ENCODE measurements at regions not wholly inside any gene's neighbourhood (a gene's known extent, or its start where the extent isn't known, plus 50 kb on each side); places are given as distances from the start of the nearest gene placed in this dataset.
"Not testable (repeated sequence)": the region's sequence is repeated elsewhere in the genome, so short reads cannot be mapped to it uniquely, and the experiment has no call there.

GRCh38 chr11:87764075-87764474 is 411.2 kb downstream of the RAB38 start:
- DNase-seq (ENCODE audit: low read depth): not testable (repeated sequence)

DNA sequence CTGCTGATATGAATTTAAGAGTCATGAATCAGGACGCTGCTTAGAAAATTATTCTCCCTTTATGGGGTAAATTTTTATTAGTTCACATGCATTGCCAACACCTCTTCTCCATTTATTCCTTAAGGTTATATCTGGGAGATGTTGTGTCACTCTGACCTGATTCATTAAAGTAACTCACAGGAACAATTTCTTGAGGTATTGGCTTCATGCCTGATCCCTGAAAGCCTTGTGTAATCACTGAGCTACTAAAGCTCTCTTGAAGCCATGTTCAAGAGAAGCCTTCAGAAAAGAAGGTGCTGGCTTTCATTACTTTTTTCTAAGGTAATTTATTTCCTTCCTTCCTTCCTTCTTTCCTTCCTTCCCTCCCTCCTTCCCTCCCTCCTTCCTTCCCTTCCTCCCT is 420.6 kb downstream of the RAB38 start:
- DNase-seq (ENCODE audit: low read depth): no peak

GRCh38 chr11:87753143-87753542 is 422.1 kb downstream of the RAB38 start:
- DNase-seq (ENCODE audit: low read depth): no peak

DNA sequence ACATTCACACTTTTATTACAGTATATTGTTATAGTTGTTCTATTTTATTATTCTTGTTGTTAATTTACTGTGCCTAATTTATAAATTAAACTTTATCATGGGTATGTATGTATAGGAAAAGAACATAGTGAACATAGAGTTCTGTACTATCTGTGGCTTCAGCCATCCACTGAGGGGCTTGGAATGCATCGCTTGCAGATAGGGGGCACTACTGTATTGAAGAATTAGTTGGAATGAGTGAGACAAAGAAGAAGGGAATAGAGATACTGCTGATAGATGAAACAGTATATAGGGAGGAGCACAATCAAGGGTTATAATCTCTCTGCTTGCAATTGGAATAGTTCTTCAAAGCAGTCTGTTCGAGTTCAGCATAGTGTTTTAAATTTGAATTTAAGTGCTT is 432.2 kb downstream of the RAB38 start:
- DNase-seq (ENCODE audit: low read depth): no peak

DNA sequence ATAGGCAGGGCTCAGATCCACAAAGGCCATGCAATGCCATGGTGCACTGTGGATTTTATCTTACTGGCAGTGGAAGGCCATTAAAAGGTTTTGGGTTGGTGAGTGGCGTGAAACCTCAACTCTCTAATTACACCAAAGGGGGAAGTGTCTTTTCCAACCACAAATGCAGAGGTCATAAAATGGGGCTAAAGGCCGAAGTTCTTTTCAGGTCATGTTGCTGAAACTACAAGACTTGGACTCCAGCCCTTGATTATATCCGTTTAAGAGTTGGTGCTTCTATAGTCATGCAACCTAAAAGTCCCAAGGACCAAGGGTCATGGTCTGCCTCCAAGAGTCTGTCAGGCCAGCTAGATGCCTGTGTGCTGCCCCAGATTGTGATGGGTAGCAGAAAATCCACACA is 434.3 kb downstream of the RAB38 start:
- DNase-seq (ENCODE audit: low read depth): no peak

GRCh38 chr11:87740451-87740850 is 434.8 kb downstream of the RAB38 start:
- DNase-seq (ENCODE audit: low read depth): no peak

DNA sequence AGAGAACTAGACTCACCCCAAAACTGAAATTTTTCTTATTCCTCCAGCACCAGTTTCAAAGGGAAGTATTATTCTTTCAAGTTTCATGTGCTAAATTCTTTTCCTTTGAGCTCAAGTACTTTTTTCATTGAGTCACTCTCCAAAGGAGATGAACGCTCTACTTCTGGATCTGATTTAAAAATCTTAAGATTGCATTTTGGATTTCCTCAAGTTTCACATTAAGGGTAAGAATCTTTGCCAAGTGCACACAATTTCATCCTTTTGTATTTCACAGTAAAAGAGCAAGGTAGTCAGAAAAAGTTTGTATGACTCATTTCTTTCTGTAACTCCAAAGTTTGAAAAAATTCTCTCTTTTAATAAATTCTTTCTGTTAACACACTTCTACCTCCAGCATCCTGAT is 435.5 kb downstream of the RAB38 start:
- DNase-seq (ENCODE audit: low read depth): peak; percentile 4

DNA sequence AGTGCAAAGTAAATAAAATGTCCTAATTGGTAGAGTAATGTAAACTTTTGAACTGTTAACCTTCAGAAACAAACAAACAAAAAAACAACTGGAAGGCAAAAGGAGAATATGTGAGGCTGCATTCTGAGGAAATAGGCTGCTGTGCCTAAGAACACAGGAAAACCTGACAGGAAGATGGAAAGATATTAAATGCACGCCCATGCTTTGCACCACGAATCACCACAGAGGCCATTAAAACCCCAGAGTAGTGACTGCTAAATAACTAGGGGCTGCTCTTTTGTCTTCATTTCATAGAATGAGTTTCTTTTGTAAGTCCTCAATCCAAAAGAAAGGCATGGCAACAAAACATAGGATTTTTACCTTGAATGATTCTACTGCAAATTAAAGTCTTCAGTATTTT is 436.0 kb downstream of the RAB38 start:
- DNase-seq (ENCODE audit: low read depth): no peak

DNA sequence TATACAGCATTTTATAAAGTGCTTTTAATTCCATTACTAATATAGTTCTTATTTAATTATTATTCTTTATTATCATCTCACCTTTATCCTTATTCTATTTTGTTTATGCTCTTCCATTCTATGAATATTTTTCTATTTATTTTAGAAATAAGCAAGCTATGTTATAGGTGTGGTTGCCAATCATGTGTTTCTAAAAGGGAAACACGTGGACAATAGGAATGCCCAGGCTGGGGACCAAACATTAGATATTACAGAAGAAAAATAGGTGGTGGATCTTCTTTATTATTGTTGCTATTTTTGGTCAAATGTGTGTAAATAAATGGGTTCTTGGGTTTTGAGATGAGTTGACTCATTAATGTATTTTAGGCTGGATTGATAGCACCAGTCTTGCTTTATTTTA is 438.3 kb downstream of the RAB38 start:
- no peak for DNase-seq (ENCODE audit: low read depth)

DNA sequence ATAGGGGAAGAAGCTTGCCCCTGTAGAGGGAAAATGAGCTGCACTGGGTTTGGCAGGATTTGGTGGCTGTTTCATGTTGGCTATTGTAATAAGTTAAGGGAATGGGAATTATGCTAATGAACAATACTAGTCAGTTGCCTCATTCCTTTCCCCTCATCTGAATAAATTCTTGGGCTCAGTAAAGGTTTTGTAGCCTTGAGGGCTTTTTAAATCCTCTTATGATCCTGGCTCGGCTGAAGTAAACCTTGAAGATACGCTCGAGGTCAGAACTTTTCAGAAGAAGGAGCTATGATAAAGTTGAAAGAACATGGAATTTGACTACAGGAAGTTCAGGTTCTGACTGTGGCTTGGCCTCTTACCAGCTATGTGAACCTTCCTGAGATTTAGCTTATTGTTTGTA is 448.7 kb downstream of the RAB38 start:
- no peak for DNase-seq (ENCODE audit: low read depth)

DNA sequence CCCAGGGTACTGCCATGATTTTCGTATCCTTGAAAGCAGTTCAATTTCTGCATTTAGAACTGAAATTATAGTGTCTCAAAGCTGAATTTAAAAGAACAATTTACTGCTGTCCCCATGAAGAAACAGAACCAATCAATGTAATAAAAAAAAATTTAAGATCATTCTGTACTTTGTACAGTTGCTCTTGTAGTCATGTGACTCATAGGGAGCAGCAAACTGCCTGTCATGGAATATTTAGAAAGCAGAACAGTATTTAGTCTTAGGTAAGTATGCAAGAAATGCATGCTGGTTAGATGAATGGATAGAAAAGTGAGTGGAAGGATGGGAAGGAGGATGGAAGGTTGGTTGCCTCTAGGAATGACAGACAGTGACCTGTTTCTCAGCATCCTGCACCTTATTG is 450.9 kb downstream of the RAB38 start:
- no peak for DNase-seq (ENCODE audit: low read depth)

DNA sequence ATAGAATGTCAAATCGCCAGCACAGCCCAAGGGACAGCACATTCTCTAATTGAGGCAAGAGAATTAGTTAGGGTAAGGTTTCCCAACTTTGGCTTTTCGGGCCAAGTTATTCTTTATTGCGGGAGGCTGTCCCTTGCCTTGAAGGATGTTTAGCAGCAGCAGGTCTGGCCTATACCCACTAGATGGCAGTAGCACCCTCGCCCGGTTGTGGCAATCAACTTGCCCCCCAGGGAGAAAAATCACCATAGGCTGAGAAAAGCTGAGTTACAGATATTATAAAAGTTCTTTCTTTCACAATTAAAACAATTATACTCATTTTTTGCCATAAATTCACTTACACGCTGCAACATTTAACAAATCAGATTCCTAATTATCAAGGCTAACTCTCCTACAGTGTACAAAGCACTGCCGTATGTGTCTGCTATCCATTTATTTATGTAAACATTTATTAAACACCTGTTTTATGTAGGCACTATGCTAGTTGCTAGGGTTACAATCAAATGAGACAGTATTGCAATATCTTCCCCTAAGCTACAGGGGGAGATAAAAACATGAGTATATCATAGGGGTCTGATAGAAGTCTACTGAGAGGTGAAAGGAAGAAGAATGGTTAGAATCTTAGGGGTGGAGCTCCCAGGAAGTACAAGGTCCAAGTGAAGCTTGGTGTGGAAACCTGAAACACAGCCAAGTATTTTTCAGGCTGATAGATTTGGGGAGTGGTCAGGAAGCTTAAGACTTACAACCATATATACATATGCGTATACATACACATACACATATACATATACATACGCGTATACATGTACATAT is 452.3 kb downstream of the RAB38 start:
- DNase-seq (ENCODE audit: low read depth): peak; percentile 19

DNA sequence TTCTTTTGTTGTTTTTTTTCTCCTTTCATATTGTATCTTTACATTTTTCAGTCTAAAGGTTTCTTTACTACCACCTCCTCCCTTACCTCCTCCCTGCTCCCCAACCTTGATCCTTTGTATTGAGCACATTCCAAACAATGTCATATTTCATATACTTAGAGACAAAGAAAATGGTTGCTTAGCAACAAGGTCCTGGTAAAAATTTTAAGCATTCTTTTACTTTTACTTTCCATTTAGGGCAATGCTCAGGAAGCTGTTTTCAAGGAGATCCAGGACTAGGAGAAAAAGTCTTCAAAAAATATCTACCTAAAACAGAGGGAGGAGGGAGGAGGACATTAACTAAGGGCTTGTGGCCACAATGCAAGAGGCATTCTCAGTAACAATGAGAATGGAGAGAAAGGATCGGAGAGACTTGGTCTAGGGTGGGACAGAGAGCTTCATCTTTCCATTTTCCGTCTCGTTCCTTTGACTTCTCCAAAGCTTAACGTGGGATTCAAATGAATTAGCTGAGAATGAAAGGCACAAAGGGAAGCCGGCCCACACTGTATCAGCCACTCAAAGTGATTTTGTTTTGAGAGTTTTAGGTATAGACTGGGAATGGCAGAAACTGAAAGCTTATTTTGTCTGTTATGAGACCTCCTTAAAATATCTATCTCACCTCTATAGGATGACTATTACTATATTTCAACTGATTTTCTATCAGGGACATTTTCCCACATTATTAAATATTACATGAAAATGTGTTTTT is 455.7 kb downstream of the RAB38 start:
- DNase-seq (ENCODE audit: low read depth): no peak

DNA sequence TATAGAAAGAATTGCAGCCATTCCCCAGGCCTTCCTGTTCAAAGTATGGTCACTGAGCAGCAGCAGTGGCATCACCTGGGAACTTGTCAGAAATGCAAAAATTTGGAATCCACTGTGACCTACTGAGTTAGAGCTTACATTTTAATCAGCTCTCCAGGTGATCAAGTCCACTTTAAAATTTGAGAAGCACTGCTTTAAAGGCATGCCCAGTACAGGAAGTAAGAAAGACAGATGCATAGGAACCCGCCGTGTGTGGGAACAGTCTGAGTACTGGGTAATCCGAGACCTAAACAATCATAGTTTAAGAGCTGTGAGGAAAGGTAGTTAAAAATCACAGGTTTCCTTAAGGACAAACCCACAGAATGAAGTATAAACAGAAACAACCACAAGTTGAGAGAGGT is 462.4 kb downstream of the RAB38 start:
- DNase-seq (ENCODE audit: low read depth): no peak

DNA sequence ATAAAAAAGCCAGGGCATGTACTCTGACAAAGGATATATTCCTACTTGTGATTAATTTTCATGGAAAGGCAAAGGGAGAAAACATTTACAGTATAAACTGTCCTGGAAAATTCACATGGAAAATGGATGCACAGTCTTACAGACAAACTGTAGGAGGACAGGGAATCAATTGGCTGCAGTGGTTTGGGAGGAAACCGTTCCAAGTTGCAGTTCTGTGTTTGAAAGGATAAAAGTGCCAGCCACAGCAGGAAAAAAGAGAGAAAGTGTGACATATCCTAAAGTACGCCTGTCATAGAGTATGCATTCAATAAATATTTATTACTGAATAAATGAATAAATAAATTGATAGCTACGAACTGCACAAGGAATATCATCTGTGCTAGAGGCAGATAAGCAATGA is 462.9 kb downstream of the RAB38 start:
- no peak for DNase-seq (ENCODE audit: low read depth)

DNA sequence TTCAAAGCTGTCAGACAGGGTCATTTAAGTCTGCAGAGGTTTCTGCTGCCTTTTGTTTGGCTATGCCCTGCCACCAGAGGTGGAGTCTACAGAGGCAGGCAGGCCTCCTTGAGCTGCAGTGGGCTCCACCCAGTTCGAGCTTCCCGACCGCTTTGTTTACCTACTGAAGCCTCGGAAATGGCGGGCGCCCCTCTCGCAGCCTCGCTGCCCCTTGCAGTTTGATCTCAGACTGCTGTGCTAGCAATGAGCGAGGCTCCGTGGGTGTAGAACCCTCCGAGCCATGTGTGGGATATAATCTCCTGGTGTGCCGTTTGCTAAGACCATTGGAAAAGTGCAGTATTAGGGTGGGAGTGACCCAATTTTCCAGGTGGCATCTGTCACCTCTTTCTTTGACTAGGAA is 471.7 kb downstream of the RAB38 start:
- DNase-seq (ENCODE audit: low read depth): not testable (repeated sequence)

- no peak for DNase-seq (ENCODE audit: low read depth)
Measured at GRCh38 chr11:87675993-87676392, 499.2 kb downstream of the RAB38 start.

DNA sequence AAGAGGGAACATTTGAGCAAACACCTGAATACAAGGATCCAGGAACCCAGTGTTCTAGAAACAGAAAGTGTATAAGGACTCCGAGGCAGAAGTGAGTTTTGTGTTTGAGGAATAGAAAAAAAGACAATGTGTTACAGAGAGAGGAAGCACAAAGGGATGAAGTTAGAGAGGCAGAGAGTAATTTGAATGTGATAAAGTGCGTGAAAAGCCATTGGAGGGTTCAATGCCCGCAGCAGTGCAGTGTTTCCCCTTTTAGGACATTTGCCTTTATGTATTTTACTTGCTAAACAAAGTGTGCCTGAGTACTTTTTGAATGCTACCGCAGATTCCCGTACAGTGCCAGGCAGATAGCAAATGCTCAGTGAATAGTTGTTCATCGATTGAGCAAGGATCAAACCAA is 508.5 kb downstream of the RAB38 start:
- no peak for DNase-seq (ENCODE audit: low read depth)

DNA sequence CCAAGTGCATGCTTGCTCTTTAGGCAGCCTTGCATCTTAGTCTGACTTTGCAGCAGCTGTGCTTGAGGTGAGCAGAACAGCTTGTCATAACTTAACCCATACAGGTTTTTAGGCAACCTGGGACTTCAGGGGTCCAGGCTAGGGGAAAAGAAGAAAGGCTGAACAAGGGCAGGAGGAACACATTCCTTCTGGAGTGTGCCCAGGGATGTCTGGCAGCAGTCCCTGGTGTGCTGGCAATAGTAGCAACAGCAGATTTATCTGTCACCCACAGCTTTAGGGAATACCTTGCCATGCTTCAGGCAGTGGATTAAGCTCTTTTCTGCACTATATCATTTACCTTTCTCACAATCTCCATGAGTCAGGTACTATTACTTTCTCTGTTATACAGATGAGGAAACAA is 513.0 kb downstream of the RAB38 start:
- no peak for DNase-seq (ENCODE audit: low read depth)

DNA sequence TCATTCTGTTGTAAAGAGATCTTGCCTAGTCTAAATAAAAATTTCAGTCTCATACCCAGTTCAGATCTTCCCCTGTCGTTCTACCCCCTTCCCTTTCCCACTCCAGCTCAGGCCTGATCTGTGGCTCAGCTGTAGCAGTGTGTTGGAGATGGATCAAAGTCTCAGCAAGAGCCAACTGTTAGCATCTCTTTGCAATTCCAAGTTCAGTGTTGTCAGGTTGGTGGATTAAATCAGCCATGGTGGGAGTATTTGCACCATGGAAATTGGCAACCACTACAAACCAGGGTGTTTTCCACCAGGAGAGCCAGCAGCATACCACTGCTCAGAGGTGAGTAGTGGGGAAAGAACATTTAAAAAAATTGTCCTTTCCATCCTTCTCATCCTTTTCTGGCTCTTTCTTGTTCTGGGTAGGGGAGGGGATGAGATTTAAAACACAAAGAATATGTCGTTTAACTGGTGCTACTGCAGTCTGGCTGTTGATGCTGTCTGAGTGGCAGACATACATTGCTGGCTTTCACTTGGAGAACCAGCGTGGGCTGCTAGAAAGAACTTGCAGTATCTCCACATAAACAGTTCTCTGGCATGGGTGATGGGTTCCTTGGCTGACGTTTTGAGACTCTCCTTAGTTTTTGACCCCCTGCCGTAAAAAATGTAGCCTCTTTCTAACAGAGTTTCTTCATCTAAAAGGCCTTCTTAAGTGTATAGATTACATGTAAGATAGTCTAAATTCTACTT is 514.1 kb downstream of the RAB38 start:
- no peak for DNase-seq (ENCODE audit: low read depth)

DNA sequence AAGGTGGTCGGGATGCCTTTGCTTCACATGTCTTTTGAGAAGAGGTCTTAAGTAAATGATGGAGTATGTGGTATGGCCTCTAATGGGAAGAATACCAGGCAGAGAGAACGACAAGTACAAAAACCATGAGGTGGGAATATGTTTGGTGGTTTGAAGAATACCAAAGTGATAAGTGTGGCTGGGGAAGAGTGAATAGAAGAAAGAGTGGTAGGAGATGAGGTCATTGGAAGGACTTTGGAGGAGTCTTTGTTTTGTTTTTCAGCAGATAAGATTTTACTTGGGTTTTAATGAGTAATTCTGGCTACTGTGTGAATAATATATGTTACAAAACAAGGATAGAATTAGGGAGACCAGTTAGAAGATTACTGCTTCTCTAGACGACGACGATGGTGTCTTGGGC is 515.4 kb downstream of the RAB38 start:
- DNase-seq (ENCODE audit: low read depth): no peak

DNA sequence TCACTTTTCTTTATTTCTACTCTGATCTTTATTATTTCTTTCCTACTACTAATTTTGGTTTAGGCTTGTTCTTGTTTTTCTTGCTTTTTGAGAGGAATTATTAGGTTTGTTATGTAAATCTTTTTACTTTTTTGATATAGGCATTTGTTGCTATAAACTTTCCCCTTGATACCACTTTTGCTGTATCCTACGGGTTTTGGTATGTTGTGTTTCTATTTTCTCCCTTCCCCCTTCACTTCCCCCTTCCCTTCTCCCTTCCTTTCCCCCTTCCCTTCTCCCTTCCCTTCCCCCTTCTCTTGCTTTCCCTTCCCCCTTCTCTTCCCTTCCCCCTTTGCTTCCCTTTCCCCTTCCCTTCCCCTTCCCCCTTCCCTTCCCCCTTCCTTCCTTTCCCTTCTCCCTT is 529.6 kb downstream of the RAB38 start:
- no peak for DNase-seq (ENCODE audit: low read depth)

DNA sequence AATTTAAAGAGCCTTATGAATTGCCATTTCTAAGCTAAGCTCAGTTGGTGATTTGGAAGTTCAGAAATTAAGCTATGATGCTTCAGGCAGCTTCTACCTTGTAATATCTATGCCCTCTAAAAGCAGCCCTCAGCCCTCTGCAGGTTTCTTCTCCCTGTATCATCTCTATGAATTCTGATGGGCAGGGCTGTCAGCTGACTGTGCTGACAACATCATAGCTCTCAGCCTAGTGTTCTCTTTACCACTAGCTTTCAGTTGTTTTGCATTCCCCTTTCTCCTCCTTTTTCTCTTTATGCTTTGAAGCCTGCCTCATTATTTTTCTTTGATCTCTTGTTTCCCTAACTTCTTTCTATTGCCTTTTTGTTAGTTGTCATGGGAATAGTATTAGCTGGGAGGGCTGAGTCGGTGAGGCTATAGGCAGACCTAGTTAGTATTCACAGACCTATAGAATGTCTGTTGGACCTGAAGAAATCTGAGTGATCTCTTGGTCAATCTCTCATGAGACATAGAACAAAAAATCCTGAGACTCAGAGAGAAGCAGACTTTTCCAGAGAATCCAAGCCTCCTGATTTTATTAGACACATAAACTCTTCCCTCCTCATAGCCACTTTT is 535.4 kb downstream of the RAB38 start:
- DNase-seq (ENCODE audit: low read depth): no peak

Data from stromal cell of bone marrow (primary cell).